MCF 10A (cell line): ENCODE measurements at regions not wholly inside any gene's neighbourhood (a gene's known extent, or its start where the extent isn't known, plus 50 kb on each side); places are given as distances from the start of the nearest gene placed in this dataset.
"Not testable (repeated sequence)": the region's sequence is repeated elsewhere in the genome, so short reads cannot be mapped to it uniquely, and the experiment has no call there.

Experiments
- BruUV-seq: library from RNA; stranded (reverse); fragments of 400-500 nt; replicated peaks from 2 replicates; lab custom pipeline; 2021; lab: Mats Ljungman, UMichigan
- CTCF ChIA-PET: fragments of 300-600 bp; sonication (Branson Sonifier 250); formaldehyde crosslinking; extraction: SDS; loops from one replicate; lab custom pipeline; 2021; ENCODE audit warnings: antibody characterized with exemption, inconsistent platforms; lab: Yijun Ruan, JAX
- POLR2A ChIA-PET: fragments of 300-600, 350-650 bp; sonication (Branson Sonifier 250); formaldehyde crosslinking; extraction: SDS; loops from one replicate; lab custom pipeline; 2020; ENCODE audit warnings: antibody characterized with exemption, inconsistent platforms; lab: Yijun Ruan, JAX
- DNase-seq: peaks from one replicate; pipeline ENCODE4 v3.0.0-alpha.2; 2018; ENCODE audit not compliant: unreplicated experiment
- H3K27ac Mint-ChIP-seq: one replicate; pipeline ENCODE4 v1.8.0; 2022; ENCODE audit warnings: mild to moderate bottlenecking, low read depth, mixed read lengths; ENCODE audit not compliant: unreplicated experiment
- H3K27me3 Mint-ChIP-seq: one replicate; pipeline ENCODE4 v1.8.0; 2022; ENCODE audit warnings: mixed read lengths; ENCODE audit not compliant: insufficient read depth, unreplicated experiment
- H3K36me3 Mint-ChIP-seq: one replicate; pipeline ENCODE4 v1.8.0; 2022; ENCODE audit warnings: mild to moderate bottlenecking, moderate library complexity, mixed read lengths; ENCODE audit not compliant: insufficient read depth, unreplicated experiment
- H3K4me1 Mint-ChIP-seq: one replicate; pipeline ENCODE4 v1.8.0; 2022; ENCODE audit warnings: mixed read lengths; ENCODE audit not compliant: insufficient read depth, unreplicated experiment
- H3K4me3 Mint-ChIP-seq: one replicate; pipeline ENCODE4 v1.8.0; 2022; ENCODE audit warnings: mild to moderate bottlenecking, moderate library complexity, mixed read lengths; ENCODE audit not compliant: unreplicated experiment
- H3K9me3 Mint-ChIP-seq: one replicate; pipeline ENCODE4 v1.8.0; 2022; ENCODE audit warnings: mixed read lengths; ENCODE audit not compliant: unreplicated experiment
- intact Hi-C: fragments of 100-400 bp; cut with micrococcal nuclease; formaldehyde crosslinking; loops from 2 replicates; pipeline ENCODE4 v1.14.1; 2022
- TF ChIP-seq, protein P1 (sequence below): fragments of 200-600 bp; IDR thresholded peaks from one replicate; pipeline ENCODE4 v1.8.0; 2022; ENCODE audit warnings: antibody characterized with exemption, mild to moderate bottlenecking; ENCODE audit not compliant: unreplicated experiment

- DNase-seq = no peak
These were observed 225.3 kb upstream of the EPHA3 start for GRCh38 chr3:88882121-88882520.

DNA sequence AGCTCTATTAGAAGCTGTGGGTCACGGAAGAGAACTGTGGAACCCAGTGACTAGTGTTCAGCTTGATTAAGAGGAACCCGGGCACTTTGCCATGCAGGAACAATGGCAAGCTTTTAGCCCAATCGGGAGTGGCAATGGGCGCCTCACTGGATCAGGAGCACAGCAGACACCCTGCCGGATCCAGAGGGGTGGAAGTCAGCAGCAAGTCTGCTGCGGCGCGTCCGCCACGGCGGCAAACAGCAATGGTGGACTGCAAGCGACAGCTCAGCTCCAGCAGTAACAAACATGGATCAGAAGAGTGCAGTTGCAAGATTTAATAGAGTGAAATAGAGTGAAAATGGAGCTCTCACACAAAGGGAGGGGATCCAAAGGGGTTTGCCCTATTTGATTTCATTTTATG lies 220.8 kb upstream of the EPHA3 start:
- DNase-seq, H3K4me3 Mint-ChIP-seq, H3K36me3 Mint-ChIP-seq, H3K9me3 Mint-ChIP-seq, H3K4me1 Mint-ChIP-seq, H3K27me3 Mint-ChIP-seq, intact Hi-C loops, CTCF ChIA-PET, BruUV-seq, H3K27ac Mint-ChIP-seq: not testable (repeated sequence)
- POLR2A ChIA-PET = interaction anchor here (0.6 kb wide), 1 partner anchor 644 kb away, joined by 3 read pairs; no protein-coding TSS in a partner anchor

More at GRCh38 chr3:88882121-88882520, 225.3 kb upstream of the EPHA3 start:
- Mint-ChIP-seq H3K27me3 (no peaks in the 10 kb centered on the region), H3K4me1 (peaks cover 10% of the 10 kb centered on the region), H3K36me3 (no peaks in the 10 kb centered on the region), H3K4me3 (no peak overlapping the region), H3K9me3 (no peaks in the 10 kb centered on the region), H3K27ac (no peak overlapping the region)
- CTCF ChIA-PET = no interaction called here
- intact Hi-C loops = no loop called here
- no TSS peak for BruUV-seq
- POLR2A ChIA-PET = no interaction called here
- TF ChIP-seq, protein P1, sequence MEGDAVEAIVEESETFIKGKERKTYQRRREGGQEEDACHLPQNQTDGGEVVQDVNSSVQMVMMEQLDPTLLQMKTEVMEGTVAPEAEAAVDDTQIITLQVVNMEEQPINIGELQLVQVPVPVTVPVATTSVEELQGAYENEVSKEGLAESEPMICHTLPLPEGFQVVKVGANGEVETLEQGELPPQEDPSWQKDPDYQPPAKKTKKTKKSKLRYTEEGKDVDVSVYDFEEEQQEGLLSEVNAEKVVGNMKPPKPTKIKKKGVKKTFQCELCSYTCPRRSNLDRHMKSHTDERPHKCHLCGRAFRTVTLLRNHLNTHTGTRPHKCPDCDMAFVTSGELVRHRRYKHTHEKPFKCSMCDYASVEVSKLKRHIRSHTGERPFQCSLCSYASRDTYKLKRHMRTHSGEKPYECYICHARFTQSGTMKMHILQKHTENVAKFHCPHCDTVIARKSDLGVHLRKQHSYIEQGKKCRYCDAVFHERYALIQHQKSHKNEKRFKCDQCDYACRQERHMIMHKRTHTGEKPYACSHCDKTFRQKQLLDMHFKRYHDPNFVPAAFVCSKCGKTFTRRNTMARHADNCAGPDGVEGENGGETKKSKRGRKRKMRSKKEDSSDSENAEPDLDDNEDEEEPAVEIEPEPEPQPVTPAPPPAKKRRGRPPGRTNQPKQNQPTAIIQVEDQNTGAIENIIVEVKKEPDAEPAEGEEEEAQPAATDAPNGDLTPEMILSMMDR = no peak

GRCh38 chr3:88896026-88896425 lies 211.4 kb upstream of the EPHA3 start:
- TF ChIP-seq, protein P1 = no peak
- DNase-seq = peak; percentile 5
- Mint-ChIP-seq H3K27ac (no peak overlapping the region), H3K4me1 (no peaks in the 10 kb centered on the region), H3K36me3 (no peaks in the 10 kb centered on the region), H3K4me3 (no peak overlapping the region), H3K27me3 (no peaks in the 10 kb centered on the region), H3K9me3 (no peaks in the 10 kb centered on the region)
- ChIA-PET POLR2A (no interaction called here), CTCF (no interaction called here)
- intact Hi-C loops = no loop called here
- BruUV-seq = no TSS peak

GRCh38 chr3:88912294-88912877 lies 195.0 kb upstream of the EPHA3 start:
- BruUV-seq = no TSS peak
- TF ChIP-seq, protein P1 = no peak
- ChIA-PET POLR2A (no interaction called here), CTCF (interaction anchor here (0.5 to 1.2 kb wide), 2 partner anchors 28 to 1371 kb away, joined by 5 to 8 read pairs; no protein-coding TSS in a partner anchor)
- Mint-ChIP-seq H3K4me3 (no peak overlapping the region), H3K36me3 (no peaks in the 10 kb centered on the region), H3K4me1 (no peaks in the 10 kb centered on the region), H3K27me3 (no peaks in the 10 kb centered on the region), H3K27ac (no peak overlapping the region), H3K9me3 (no peaks in the 10 kb centered on the region)
- DNase-seq = no peak
- intact Hi-C loops = no loop called here
